Stimulated activated CD4-positive, alpha-beta T cell treated with anti-CD3 and anti-CD28 coated beads, Interleukin-1b, Interleukin-23, amount 100 ng/mL, for 48 hours (primary cell): ENCODE measurements at regions not wholly inside any gene's neighbourhood (a gene's known extent, or its start where the extent isn't known, plus 50 kb on each side); places are given as distances from the start of the nearest gene placed in this dataset.

Experiments used
- DNase-seq: peaks from one replicate; pipeline ENCODE4 v3.0.0-alpha.2; 2020

GRCh38 chr11:82365351-82365750, 368.3 kb downstream of the FAM181B start:
- DNase-seq: no peak

- DNase-seq: no peak
These were observed 377.3 kb downstream of the FAM181B start for GRCh38 chr11:82356316-82356715.

- DNase-seq: no peak
These were observed 378.3 kb downstream of the FAM181B start for GRCh38 chr11:82355313-82355823.

- DNase-seq: no peak
These were observed 406.8 kb downstream of the FAM181B start for GRCh38 chr11:82326853-82327252.

- no peak for DNase-seq
These were observed 412.5 kb downstream of the FAM181B start for GRCh38 chr11:82321206-82321605.

- no peak for DNase-seq
These were observed 418.6 kb downstream of the FAM181B start for GRCh38 chr11:82315093-82315492.

- no peak for DNase-seq
These were observed 424.7 kb downstream of the FAM181B start for GRCh38 chr11:82308979-82309378.

- DNase-seq: no peak
These were observed 428.5 kb downstream of the FAM181B start for GRCh38 chr11:82305123-82305522.

GRCh38 chr11:82303671-82304070, 430.0 kb downstream of the FAM181B start:
- no peak for DNase-seq

- DNase-seq: no peak
These were observed 445.2 kb downstream of the FAM181B start for GRCh38 chr11:82288471-82288870.

GRCh38 chr11:82270870-82271269, 462.8 kb downstream of the FAM181B start:
- no peak for DNase-seq

GRCh38 chr11:82268627-82269026, 465.0 kb downstream of the FAM181B start:
- no peak for DNase-seq

- no peak for DNase-seq
These were observed 466.5 kb downstream of the FAM181B start for GRCh38 chr11:82267186-82267585.

- DNase-seq: no peak
These were observed 472.3 kb downstream of the FAM181B start for GRCh38 chr11:82261367-82261766.

GRCh38 chr11:82250047-82250446, 483.6 kb downstream of the FAM181B start:
- no peak for DNase-seq

GRCh38 chr11:82246926-82247325, 486.7 kb downstream of the FAM181B start:
- DNase-seq: no peak

- DNase-seq: no peak
These were observed 494.2 kb downstream of the FAM181B start for GRCh38 chr11:82239498-82239897.

GRCh38 chr11:82234256-82234655, 499.4 kb downstream of the FAM181B start:
- DNase-seq: no peak

GRCh38 chr11:82233201-82233600, 500.5 kb downstream of the FAM181B start:
- DNase-seq: no peak

GRCh38 chr11:82229341-82229740, 504.3 kb downstream of the FAM181B start:
- DNase-seq: no peak

- no peak for DNase-seq
These were observed 507.7 kb downstream of the FAM181B start for GRCh38 chr11:82225930-82226329.

- no peak for DNase-seq
These were observed 508.2 kb downstream of the FAM181B start for GRCh38 chr11:82225502-82225901.

- DNase-seq: no peak
These were observed 516.6 kb downstream of the FAM181B start for GRCh38 chr11:82216927-82217570.

- no peak for DNase-seq
These were observed 523.7 kb downstream of the FAM181B start for GRCh38 chr11:82210011-82210410.

- DNase-seq: no peak
These were observed 538.4 kb downstream of the FAM181B start for GRCh38 chr11:82195283-82195682.
